ENCODE measurements at regions not wholly inside any gene's neighbourhood (a gene's known extent, or its start where the extent isn't known, plus 50 kb on each side); places are given as distances from the start of the nearest gene placed in this dataset.
"Not testable (repeated sequence)": the region's sequence is repeated elsewhere in the genome, so short reads cannot be mapped to it uniquely, and the experiment has no call there.

GRCh38 chr3:75609598-75609997 is 54.5 kb upstream of the FRG2C start:
- DNase-seq (ENCODE audit: low read depth); H3K4me3 ChIP-seq (ENCODE audit: low read length): not testable (repeated sequence)

GRCh38 chr3:75610773-75611172 is 53.4 kb upstream of the FRG2C start:
- TF ChIP-seq CTCF (conservative IDR thresholded peaks at IDR 0.05; ENCODE audit: low read depth, low read length), result no peak
- H3K4me3 ChIP-seq (ENCODE audit: low read length), result no peak overlapping the region
- no peak for DNase-seq (ENCODE audit: low read depth)

- DNase-seq (ENCODE audit: low read depth), result not testable (repeated sequence)
Observed at GRCh38 chr3:75611724-75612460, 52.2 kb upstream of the FRG2C start.

More at GRCh38 chr3:75611724-75612460, 52.2 kb upstream of the FRG2C start:
- H3K4me3 ChIP-seq (ENCODE audit: low read length), result not testable (repeated sequence)

Measured in retinal pigment epithelial cell (primary cell).